Esophagus squamous epithelium (tissue), 4 donors: ENCODE measurements at regions not wholly inside any gene's neighbourhood (a gene's known extent, or its start where the extent isn't known, plus 50 kb on each side); places are given as distances from the start of the nearest gene placed in this dataset.

ENCODE experiments used
- CTCF ChIP-seq, 6 experiments: fragments of 450-650 bp in 4 of 6; fragments of 200-600 bp in 2 of 6; sonication (generic) in 2 of 6; IDR thresholded peaks; one replicate each; pipeline ENCODE4 v1.5.1; 2016 to 2019; ENCODE audit warnings: antibody characterized with exemption in 6 of 6, mild to moderate bottlenecking in 4 of 6, moderate library complexity in 4 of 6
- POLR2A ChIP-seq, 4 donors: fragments of 450-650 bp; IDR thresholded peaks; one replicate each; pipeline ENCODE4 v1.6.1; 2017; ENCODE audit warnings: antibody characterized with exemption in 4 of 4, mild to moderate bottlenecking in 4 of 4, moderate library complexity in 3 of 4

- TF ChIP-seq CTCF (IDR thresholded peaks at IDR 0.05) (peak in 2 of 6 experiments; percentile 7 to 23), POLR2A (IDR thresholded peaks at IDR 0.05) (no peak)
Observed at GRCh38 chr14:51398898-51399297, 158.9 kb downstream of the TMX1 start.
